ENCODE measurements at regions not wholly inside any gene's neighbourhood (a gene's known extent, or its start where the extent isn't known, plus 50 kb on each side); places are given as distances from the start of the nearest gene placed in this dataset.

DNA sequence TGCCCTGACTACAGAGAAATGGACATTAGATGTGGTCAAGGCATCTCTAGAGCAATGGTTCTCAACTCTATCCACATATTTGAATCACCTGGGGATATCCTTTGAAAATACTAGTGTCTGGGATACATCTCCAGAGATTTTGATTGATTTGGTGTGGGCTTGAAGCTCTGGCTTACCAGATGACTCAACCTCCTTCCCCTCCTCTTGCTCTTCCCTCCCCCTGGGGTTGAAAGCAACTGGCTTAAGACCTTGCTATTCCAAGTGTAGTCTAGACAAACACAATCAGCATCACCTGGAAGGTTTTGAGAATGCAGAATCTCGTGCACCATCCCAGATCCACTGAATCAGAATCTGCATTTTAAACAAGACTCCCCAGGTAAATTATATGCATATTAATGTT lies 183.8 kb downstream of the DAD1 start:
- no peak for DNase-seq
- in situ Hi-C loops (cut with MboI; ENCODE audit: low pct_unique_long_range_greater_than_20kb, low sequenced_read_pairs) = no loop called here

DNA sequence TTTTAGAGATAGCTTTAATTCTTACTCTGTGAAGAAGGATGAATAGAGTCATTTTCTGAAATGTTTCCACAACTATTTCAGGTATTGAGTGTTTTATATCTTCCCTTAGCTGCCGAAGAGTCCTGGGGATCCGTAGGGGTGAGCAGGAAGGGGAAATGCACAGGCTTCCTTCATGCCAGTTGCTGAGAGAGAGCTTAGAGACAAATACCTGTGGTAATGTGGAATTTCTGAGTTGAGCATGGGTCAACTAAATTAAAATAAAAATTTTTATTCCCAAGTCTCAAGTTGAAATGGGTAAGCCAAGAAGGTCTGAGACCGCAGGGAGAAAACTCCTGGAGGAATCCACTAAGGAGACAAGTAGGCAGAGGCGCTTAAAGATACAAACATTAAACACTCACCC lies 185.7 kb downstream of the DAD1 start:
- DNase-seq = no peak
- in situ Hi-C loops (cut with MboI; ENCODE audit: low pct_unique_long_range_greater_than_20kb, low sequenced_read_pairs) = no loop called here

DNA sequence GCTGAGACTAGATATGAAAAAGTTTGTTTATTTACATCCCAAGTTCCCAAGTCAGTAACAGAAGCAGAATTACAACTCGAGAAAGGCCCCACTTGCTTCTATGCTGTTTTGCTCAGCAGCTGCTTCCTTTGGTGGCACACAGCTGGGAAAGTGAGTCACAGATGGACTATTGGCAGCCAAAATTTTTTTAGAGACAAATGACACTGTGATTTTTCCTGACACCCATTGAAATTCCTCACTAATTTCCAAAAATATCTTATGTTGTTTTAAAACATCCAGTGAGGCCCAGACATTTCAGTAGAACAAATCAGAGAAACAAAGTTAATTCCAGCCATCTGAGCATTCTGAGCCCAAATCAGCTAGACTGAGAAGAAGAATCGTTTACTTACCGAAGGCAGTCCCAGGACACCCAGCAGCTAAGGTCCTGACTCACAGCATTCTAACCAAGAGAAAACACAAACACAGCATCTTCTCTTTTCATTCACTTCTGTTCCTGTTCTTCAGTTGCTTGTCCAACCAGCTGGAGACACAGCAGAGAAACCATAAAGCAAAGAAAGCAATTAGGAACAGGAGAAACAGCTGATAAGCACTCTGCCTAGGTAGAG lies 188.3 kb downstream of the DAD1 start:
- in situ Hi-C loops (cut with MboI; ENCODE audit: low pct_unique_long_range_greater_than_20kb, low sequenced_read_pairs) = no loop called here
- no peak for DNase-seq

DNA sequence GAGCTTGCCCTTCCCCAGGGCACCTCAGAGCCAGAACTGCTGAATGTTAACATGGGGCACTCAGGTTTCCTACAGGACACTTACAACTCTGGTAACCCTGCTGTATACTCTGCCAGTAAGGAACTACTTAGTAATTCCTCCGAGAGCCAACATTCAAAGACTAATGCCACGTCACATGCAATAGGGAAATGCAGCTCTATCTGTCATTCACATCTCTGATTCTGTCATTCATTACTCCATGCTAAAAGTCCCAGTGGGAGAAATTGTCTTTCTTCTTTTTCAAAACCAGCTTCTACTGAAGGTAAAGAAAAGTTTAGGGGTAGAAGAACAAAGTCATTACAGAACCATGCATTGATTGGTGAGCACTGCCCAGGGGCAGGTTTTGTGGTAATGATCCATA lies 189.2 kb downstream of the DAD1 start:
- no peak for DNase-seq
- in situ Hi-C loops (cut with MboI; ENCODE audit: low pct_unique_long_range_greater_than_20kb, low sequenced_read_pairs) = loop anchor here (10.0 kb wide), 1 partner anchor 75 kb away; no protein-coding TSS in a partner anchor

DNA sequence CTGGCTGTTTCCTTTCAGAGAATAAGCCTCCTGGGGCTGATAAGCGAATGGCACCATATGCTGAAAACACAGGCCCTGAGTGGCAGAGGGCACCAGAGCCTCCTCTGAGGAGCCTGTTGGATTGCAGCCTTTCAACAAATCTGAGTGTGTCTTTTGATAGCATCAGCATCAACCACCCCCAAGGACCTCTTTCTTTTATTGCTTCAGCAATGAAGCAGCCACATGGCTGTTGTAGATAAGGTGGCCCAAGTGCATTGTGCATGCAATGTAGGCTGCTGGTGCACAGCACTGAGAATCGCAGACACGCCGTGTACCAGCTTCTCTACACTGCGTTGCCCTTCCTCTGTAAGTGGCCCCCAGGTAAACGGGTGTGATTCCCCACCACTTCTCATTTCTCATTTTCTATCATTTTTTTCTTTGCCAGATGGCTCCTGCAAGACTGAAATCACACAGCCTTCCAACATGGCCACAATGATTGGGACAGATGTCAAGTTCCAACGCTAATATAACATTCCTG lies 191.7 kb downstream of the DAD1 start:
- no peak for DNase-seq
- in situ Hi-C loops (cut with MboI; ENCODE audit: low pct_unique_long_range_greater_than_20kb, low sequenced_read_pairs) = loop anchor here (10.0 kb wide), 1 partner anchor 78 kb away; no protein-coding TSS in a partner anchor

- DNase-seq = no peak
- in situ Hi-C loops (cut with MboI; ENCODE audit: low pct_unique_long_range_greater_than_20kb, low sequenced_read_pairs) = loop anchor here (10.0 kb wide), 1 partner anchor 79 kb away; no protein-coding TSS in a partner anchor
Measured at GRCh38 chr14:22395803-22396202, 193.2 kb downstream of the DAD1 start.

GRCh38 chr14:22394616-22395015 lies 194.4 kb downstream of the DAD1 start:
- DNase-seq = no peak
- in situ Hi-C loops (cut with MboI; ENCODE audit: low pct_unique_long_range_greater_than_20kb, low sequenced_read_pairs) = loop anchor here (10.0 kb wide), 1 partner anchor 80 kb away; no protein-coding TSS in a partner anchor

DNA sequence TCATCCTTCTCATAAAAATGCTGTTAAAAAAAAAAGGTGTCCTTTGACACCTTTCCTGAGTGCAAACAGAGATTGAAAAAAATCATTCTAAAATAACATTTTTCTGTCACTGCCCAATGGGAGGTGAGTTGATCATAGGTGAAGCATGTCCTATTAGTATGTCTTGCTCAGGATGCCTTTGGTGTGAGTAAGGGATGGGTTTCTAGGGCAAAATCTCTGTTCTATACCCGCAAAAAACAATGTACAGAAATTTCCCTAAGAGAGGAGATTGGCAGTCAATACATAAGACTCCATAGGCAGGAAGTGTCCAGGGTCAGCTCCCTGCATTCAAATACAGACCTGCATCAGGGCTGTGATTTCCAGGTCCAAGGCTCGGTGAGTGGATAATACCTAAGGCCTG lies 195.2 kb downstream of the DAD1 start:
- in situ Hi-C loops (cut with MboI; ENCODE audit: low pct_unique_long_range_greater_than_20kb, low sequenced_read_pairs) = loop anchor here (10.0 kb wide), 1 partner anchor 81 kb away; no protein-coding TSS in a partner anchor
- no peak for DNase-seq

GRCh38 chr14:22391908-22392565 lies 197.0 kb downstream of the DAD1 start:
- in situ Hi-C loops (cut with MboI; ENCODE audit: low pct_unique_long_range_greater_than_20kb, low sequenced_read_pairs) = loop anchor here (10.0 kb wide), 1 partner anchor 83 kb away; no protein-coding TSS in a partner anchor
- peak; percentile 89 for DNase-seq

GRCh38 chr14:22390824-22391461 lies 198.1 kb downstream of the DAD1 start:
- in situ Hi-C loops (cut with MboI; ENCODE audit: low pct_unique_long_range_greater_than_20kb, low sequenced_read_pairs) = loop anchor here (10.0 kb wide), 1 partner anchor 84 kb away; no protein-coding TSS in a partner anchor
- no peak for DNase-seq

DNA sequence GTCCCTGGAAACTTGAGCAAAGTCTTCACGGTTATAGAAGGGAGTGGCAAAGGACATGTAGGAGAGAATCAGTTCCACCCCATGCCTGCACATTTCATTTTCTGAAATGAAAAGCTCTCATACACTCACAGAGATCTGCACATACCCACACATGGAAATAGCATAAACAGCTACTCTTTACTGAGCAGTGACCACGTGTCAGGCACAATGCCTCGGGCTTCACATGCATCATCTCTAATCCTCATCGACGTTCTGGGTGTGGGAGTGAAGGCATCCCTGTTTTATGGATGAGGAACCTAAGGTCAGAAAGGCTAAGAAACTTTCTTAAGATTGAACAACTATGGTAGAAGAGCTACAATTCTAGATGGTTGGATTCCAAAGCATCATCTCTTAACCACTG lies 198.8 kb downstream of the DAD1 start:
- no peak for DNase-seq
- in situ Hi-C loops (cut with MboI; ENCODE audit: low pct_unique_long_range_greater_than_20kb, low sequenced_read_pairs) = loop anchor here (10.0 kb wide), 1 partner anchor 85 kb away; no protein-coding TSS in a partner anchor

DNA sequence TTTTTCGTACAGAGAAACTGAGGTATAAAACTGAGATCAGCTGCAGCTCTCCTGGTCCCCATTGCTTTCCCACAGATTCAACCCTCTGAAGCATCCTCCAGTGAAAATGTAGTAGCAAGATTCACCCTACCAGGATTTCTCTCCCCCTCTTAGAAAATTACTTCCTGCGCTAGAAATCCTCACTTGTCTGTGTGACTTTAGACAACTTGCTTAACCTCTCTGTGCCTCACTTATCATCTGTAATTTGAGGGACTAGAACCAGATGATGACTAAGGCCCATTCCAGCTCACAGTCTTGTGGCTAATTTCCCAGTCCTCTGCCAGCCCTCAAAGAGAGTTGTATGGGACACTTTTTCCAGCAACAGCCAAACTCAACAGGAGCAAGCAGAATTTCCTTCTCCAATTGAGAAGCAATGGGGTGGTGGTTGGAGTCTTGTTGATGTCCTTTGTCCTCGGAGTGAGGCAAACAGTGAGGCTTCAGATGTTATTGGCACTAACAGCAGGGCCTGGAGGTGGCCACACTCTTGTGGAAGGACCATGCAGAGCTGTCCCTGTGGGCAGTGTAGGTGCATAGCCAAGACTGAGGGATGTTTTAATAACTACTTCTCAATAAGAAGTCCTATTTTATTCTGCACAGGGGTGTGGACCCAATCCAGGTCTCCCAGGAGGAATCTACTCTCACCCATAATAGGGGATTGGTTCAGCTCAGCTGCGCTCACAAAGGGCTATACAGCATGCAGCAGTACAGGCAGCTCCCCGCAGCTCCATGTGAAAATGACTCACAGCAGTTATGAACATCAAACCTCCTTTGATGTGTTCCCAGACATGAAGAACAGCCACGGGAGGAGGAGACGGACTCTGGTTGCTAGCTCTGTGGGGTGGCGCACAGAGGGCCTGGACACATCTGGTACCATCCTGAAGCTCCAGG lies 200.1 kb downstream of the DAD1 start:
- no peak for DNase-seq
- in situ Hi-C loops (cut with MboI; ENCODE audit: low pct_unique_long_range_greater_than_20kb, low sequenced_read_pairs) = no loop called here

GRCh38 chr14:22387776-22388241 lies 201.2 kb downstream of the DAD1 start:
- no peak for DNase-seq
- in situ Hi-C loops (cut with MboI; ENCODE audit: low pct_unique_long_range_greater_than_20kb, low sequenced_read_pairs) = no loop called here

DNA sequence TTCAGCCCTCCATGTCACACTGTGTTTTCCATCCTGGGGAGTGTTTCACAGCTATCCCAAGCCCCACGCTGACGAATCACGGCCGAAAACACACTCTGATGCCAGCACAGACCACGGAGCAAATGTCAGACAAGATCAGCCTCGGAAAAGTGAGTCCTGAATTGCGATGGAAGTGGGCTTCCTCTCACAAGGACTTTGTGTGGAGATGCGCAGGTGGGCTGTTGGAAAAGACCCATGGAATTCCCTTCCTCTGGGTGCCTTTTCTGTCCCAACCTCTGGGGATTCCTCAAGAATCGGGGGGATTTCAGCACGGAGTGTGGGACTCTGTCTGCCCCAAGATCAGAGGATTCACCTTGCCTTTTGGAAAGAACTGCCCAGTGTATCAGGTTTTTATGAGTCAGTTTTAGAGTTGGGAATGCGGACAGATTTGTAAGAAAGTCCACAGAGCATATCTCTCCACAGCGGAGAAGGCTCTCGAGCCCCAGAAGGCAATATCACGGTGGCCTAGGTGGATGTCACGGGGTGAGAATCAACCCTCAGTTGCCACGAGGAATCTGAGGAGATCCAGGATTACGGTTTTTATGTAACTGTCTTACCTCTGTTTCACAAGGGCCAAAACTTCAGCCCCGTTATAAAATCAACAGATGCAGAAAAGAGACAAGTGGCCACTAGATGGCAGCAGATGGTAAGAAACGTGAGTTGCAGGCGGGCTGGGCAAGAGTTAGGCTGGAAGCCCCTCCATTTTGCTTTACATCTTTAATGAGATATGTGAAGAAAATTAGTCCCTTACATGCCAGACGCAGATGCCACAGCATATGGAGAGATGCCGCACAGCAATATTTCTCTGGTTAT lies 201.9 kb downstream of the DAD1 start:
- in situ Hi-C loops (cut with MboI; ENCODE audit: low pct_unique_long_range_greater_than_20kb, low sequenced_read_pairs) = no loop called here
- DNase-seq = peak; percentile 89

GRCh38 chr14:22384974-22385526 lies 204.0 kb downstream of the DAD1 start:
- in situ Hi-C loops (cut with MboI; ENCODE audit: low pct_unique_long_range_greater_than_20kb, low sequenced_read_pairs) = no loop called here
- no peak for DNase-seq

DNA sequence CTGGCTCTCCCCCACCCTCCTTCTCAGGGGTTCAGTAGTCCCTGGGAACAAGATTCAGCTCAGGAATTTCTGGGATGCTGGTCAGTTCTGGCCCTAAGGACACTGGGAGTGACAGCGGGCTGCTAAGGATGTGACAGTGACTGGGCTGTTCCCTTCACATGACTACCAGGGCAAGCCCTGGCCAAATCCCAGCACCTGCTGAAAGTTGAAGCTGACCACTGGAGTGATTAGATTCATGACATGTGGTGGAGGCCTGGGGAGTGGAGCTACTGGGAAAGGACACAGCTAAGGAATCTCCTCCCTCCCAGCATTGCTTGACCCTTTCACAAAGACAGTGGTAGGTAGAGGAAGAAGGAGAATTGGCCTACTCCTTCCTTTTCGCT lies 204.9 kb downstream of the DAD1 start:
- DNase-seq = no peak
- in situ Hi-C loops (cut with MboI; ENCODE audit: low pct_unique_long_range_greater_than_20kb, low sequenced_read_pairs) = no loop called here

- in situ Hi-C loops (cut with MboI; ENCODE audit: low pct_unique_long_range_greater_than_20kb, low sequenced_read_pairs) = no loop called here
- no peak for DNase-seq
Measured at GRCh38 chr14:22383515-22384166, 205.4 kb downstream of the DAD1 start.

All from KBM-7 (cell line).